Breast epithelium (tissue), 4 donors: ENCODE measurements at regions not wholly inside any gene's neighbourhood (a gene's known extent, or its start where the extent isn't known, plus 50 kb on each side); places are given as distances from the start of the nearest gene placed in this dataset.

ENCODE experiments used
- DNase-seq, 2 donors: peaks; one replicate each; pipeline ENCODE4 v3.0.0-alpha.2; 2019; ENCODE audit warnings: low spot score in 2 of 2
- H3K27ac ChIP-seq, 2 donors: fragments of 200-600 bp; sonication (generic) in 1 of 2; one replicate each; pipeline ENCODE4 v1.5.1; 2016 to 2019; ENCODE audit warnings: mild to moderate bottlenecking in 1 of 2
- H3K27me3 ChIP-seq, 2 donors: fragments of 200-600 bp; sonication (generic) in 1 of 2; one replicate each; pipeline versions ENCODE4 v1.5.1 to v1.6.0; 2017 to 2019; ENCODE audit warnings: control low read depth in 1 of 2, mild to moderate bottlenecking in 1 of 2
- H3K36me3 ChIP-seq: fragments of 200-600 bp; one replicate; pipeline ENCODE4 v1.5.1; 2019
- H3K4me1 ChIP-seq, 2 donors: fragments of 200-600 bp; sonication (generic); one replicate each; pipeline ENCODE4 v1.5.1; 2016 to 2019; ENCODE audit warnings: control low read depth in 1 of 2
- H3K4me3 ChIP-seq, 3 donors: fragments of 200-600 bp; sonication (generic); 1 replicate in 2 of 3; 2 replicates in 1 of 3; pipeline ENCODE4 v1.5.1; 2016 to 2019; ENCODE audit warnings: mild to moderate bottlenecking in 3 of 3, moderate library complexity in 2 of 3
- H3K9me3 ChIP-seq, 2 donors: fragments of 200-600 bp; sonication (generic) in 1 of 2; one replicate each; pipeline ENCODE4 v1.5.1; 2016 to 2019; ENCODE audit warnings: control low read depth in 1 of 2
- POLR2A ChIP-seq: fragments of 450-650 bp; IDR thresholded peaks from one replicate; pipeline ENCODE4 v1.6.1; 2016; ENCODE audit warnings: antibody characterized with exemption, mild to moderate bottlenecking, moderate library complexity
- POLR2AphosphoS5 ChIP-seq, 3 donors: sonication (generic); formaldehyde crosslinking; IDR thresholded peaks; one replicate each; pipeline ENCODE4 v1.6.1; 2017; ENCODE audit warnings: antibody characterized with exemption in 3 of 3
- intact Hi-C: fragments of 100-400 bp; cut with DNase I; formaldehyde crosslinking; loops from one replicate; pipeline ENCODE4 v1.15.1; 2023; ENCODE audit warnings: low total_unique reads
- TF ChIP-seq, protein P1 (sequence below), 3 donors: fragments of 450-650 bp; IDR thresholded peaks; one replicate each; pipeline ENCODE4 v1.5.1; 2016 to 2017; ENCODE audit warnings: antibody characterized with exemption in 3 of 3, mild to moderate bottlenecking in 3 of 3, moderate library complexity in 3 of 3

DNA sequence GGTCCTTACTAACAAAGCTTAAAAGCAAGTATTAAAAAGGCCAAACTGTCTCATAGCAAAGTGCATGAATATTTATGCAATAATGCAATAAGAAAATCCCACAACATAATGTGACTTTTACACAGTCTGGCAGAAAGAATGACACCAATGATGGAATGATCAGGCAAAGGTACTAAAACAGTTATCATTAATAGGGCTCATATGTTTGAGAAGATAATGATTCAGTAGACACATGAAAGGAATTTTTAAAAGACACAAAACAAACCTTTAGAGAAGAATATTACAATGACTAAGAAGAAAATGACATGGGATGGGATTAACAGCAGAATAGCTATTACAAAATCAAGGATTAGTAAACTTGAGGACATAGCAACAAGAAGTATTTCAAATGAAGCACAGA, 1411.2 kb upstream of the TMEM132C start:
- H3K9me3 ChIP-seq = no peaks in the 10 kb centered on the region
- intact Hi-C loops = no loop called here
- no peak for TF ChIP-seq POLR2AphosphoS5 (IDR thresholded peaks at IDR 0.05)
- TF ChIP-seq, protein P1, sequence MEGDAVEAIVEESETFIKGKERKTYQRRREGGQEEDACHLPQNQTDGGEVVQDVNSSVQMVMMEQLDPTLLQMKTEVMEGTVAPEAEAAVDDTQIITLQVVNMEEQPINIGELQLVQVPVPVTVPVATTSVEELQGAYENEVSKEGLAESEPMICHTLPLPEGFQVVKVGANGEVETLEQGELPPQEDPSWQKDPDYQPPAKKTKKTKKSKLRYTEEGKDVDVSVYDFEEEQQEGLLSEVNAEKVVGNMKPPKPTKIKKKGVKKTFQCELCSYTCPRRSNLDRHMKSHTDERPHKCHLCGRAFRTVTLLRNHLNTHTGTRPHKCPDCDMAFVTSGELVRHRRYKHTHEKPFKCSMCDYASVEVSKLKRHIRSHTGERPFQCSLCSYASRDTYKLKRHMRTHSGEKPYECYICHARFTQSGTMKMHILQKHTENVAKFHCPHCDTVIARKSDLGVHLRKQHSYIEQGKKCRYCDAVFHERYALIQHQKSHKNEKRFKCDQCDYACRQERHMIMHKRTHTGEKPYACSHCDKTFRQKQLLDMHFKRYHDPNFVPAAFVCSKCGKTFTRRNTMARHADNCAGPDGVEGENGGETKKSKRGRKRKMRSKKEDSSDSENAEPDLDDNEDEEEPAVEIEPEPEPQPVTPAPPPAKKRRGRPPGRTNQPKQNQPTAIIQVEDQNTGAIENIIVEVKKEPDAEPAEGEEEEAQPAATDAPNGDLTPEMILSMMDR (IDR thresholded peaks at IDR 0.05) = no peak
- no peak for TF ChIP-seq POLR2A

DNA sequence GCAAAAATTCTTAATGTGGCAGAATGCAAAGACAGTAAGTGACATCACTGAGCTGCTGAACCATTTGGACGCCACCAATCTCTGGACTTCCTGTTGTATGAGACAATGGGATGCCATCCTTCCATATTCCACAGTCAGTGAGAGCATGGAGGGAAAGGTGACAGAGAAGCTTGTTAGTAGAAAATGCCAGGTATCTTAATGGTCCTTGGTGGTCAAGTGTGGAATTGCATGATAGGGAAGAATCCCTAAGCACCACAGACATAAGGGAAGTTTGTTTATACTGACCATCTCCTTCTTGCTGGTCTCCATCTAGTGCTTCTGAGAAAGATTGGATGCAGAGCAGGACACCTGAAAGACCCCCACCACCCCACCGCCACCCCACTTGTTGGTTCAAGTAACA, 1410.0 kb upstream of the TMEM132C start:
- TF ChIP-seq, protein P1 (IDR thresholded peaks at IDR 0.05) = no peak
- no peak for TF ChIP-seq POLR2A
- TF ChIP-seq POLR2AphosphoS5 (IDR thresholded peaks at IDR 0.05) = no peak
- H3K9me3 ChIP-seq = no peaks in the 10 kb centered on the region
- no peaks in the 10 kb centered on the region for H3K27me3 ChIP-seq
- H3K36me3 ChIP-seq = no peaks in the 10 kb centered on the region
- H3K4me3 ChIP-seq = no peak overlapping the region
- H3K27ac ChIP-seq = no peak overlapping the region
- no peaks in the 10 kb centered on the region for H3K4me1 ChIP-seq
- intact Hi-C loops = no loop called here
- no peak for DNase-seq

More for the DNA sequence above, 1411.2 kb upstream of the TMEM132C start:
- H3K4me3 ChIP-seq = no peak overlapping the region
- H3K27ac ChIP-seq = no peak overlapping the region
- H3K27me3 ChIP-seq = no peaks in the 10 kb centered on the region
- no peaks in the 10 kb centered on the region for H3K4me1 ChIP-seq
- DNase-seq = no peak
- H3K36me3 ChIP-seq = no peaks in the 10 kb centered on the region

DNA sequence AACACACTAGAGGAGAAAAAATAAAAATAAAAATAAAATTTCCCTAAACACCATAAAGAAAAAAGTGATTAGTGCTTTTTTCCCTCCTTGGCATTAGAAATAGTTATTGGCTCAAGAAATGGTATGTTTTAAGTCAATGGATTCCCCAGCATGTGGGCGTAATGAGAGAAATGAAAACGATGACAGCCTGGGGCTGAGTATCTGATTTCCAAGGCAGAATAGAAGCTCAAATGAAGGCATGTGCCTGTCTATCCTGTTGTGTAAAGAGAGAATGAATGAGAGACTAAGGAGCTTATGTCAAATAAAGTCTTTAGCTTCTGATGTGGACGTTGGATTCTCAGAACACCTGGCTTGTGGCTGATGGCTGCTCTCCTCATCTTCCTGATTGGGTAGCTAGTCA, 1408.4 kb upstream of the TMEM132C start:
- no peaks in the 10 kb centered on the region for H3K4me1 ChIP-seq
- no peaks in the 10 kb centered on the region for H3K36me3 ChIP-seq
- intact Hi-C loops = no loop called here
- H3K4me3 ChIP-seq = no peak overlapping the region
- DNase-seq = peak in 1 of 2 donors; percentile 27
- TF ChIP-seq POLR2A = no peak
- TF ChIP-seq, protein P1 (IDR thresholded peaks at IDR 0.05) = no peak
- no peak for TF ChIP-seq POLR2AphosphoS5 (IDR thresholded peaks at IDR 0.05)
- H3K27ac ChIP-seq = no peak overlapping the region
- no peaks in the 10 kb centered on the region for H3K9me3 ChIP-seq
- no peaks in the 10 kb centered on the region for H3K27me3 ChIP-seq

DNA sequence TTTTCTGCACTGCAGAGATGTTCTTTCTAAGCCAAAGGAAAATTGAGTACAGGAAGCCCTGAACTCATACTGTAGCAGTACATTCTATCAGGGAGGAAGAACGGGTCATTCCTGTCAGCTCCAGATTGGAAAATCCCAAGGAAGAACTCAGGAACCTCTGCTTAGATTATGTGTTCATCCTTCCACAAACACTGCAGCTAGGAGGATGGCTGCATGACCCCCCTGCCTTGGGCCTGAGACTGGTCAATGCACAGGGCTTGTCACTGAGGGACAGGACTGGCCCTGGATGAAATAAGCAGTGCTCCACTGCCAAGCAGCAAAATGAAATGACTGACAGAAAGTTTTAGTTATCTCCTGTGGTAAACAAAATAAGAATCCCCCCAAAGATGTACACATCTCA, 1406.8 kb upstream of the TMEM132C start:
- TF ChIP-seq POLR2AphosphoS5 (IDR thresholded peaks at IDR 0.05) = no peak
- TF ChIP-seq, protein P1 (IDR thresholded peaks at IDR 0.05) = no peak
- no peak for TF ChIP-seq POLR2A
- no peak for DNase-seq
- intact Hi-C loops = loop anchor here (10.0 kb wide), 1 partner anchor 1465 kb away; no protein-coding TSS in a partner anchor

DNA sequence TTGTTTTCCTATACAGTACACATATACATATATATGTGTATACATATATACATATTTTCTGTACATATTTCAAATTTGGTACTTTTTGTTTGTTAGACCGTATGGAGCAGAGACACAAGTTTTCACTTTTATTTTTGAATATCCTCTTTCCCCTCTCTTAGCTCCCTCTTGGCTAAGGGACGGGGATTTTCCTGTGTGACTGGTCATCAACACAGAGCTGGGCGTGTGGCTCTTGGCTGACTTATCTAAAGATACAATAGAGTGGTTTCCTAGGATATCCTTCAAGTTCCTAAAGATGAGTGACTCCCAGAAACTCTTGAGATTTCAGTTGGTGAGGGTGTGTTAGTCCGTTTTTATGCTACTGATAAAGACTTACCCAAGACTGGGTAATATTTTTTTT, 1404.5 kb upstream of the TMEM132C start:
- TF ChIP-seq, protein P1 (IDR thresholded peaks at IDR 0.05) = no peak
- TF ChIP-seq POLR2AphosphoS5 (IDR thresholded peaks at IDR 0.05) (no peak), POLR2A (no peak)
- no peaks in the 10 kb centered on the region for H3K36me3 ChIP-seq
- no peak for DNase-seq
- H3K4me3 ChIP-seq = no peak overlapping the region
- intact Hi-C loops = loop anchor here (10.0 kb wide), 1 partner anchor 1468 kb away; no protein-coding TSS in a partner anchor
- H3K27me3 ChIP-seq = no peaks in the 10 kb centered on the region
- H3K27ac ChIP-seq = no peak overlapping the region
- H3K4me1 ChIP-seq = no peaks in the 10 kb centered on the region
- no peaks in the 10 kb centered on the region for H3K9me3 ChIP-seq

More for the DNA sequence above, 1406.8 kb upstream of the TMEM132C start:
- H3K4me3 ChIP-seq = no peak overlapping the region
- no peaks in the 10 kb centered on the region for H3K4me1 ChIP-seq
- no peaks in the 10 kb centered on the region for H3K36me3 ChIP-seq
- H3K27ac ChIP-seq = no peak overlapping the region
- no peaks in the 10 kb centered on the region for H3K9me3 ChIP-seq
- H3K27me3 ChIP-seq = no peaks in the 10 kb centered on the region
